ENCODE measurements at regions not wholly inside any gene's neighbourhood (a gene's known extent, or its start where the extent isn't known, plus 50 kb on each side); places are given as distances from the start of the nearest gene placed in this dataset.

GRCh38 chr13:97786510-97786909, 167.0 kb upstream of the IPO5 start:
- no peak for DNase-seq (ENCODE audit: low read depth)

GRCh38 chr13:97797553-97797952, 155.9 kb upstream of the IPO5 start:
- DNase-seq (ENCODE audit: low read depth) = no peak

GRCh38 chr13:97798171-97798821, 155.2 kb upstream of the IPO5 start:
- peak; percentile 64 for DNase-seq (ENCODE audit: low read depth)

GRCh38 chr13:97798836-97799235, 154.6 kb upstream of the IPO5 start:
- peak; percentile 79 for DNase-seq (ENCODE audit: low read depth)

GRCh38 chr13:97802213-97802612, 151.3 kb upstream of the IPO5 start:
- DNase-seq (ENCODE audit: low read depth) = no peak

GRCh38 chr13:97809576-97809975, 143.9 kb upstream of the IPO5 start:
- no peak for DNase-seq (ENCODE audit: low read depth)

GRCh38 chr13:97810152-97810551, 143.3 kb upstream of the IPO5 start:
- DNase-seq (ENCODE audit: low read depth) = peak; percentile 32

GRCh38 chr13:97822377-97822776, 131.1 kb upstream of the IPO5 start:
- DNase-seq (ENCODE audit: low read depth) = no peak

GRCh38 chr13:97826421-97827012, 127.0 kb upstream of the IPO5 start:
- no peak for DNase-seq (ENCODE audit: low read depth)

- no peak for DNase-seq (ENCODE audit: low read depth)
Observed at GRCh38 chr13:97834250-97834649, 119.2 kb upstream of the IPO5 start.

GRCh38 chr13:97843189-97843588, 110.3 kb upstream of the IPO5 start:
- DNase-seq (ENCODE audit: low read depth) = no peak

GRCh38 chr13:97844151-97844550, 109.3 kb upstream of the IPO5 start:
- no peak for DNase-seq (ENCODE audit: low read depth)

GRCh38 chr13:97848886-97849285, 104.6 kb upstream of the IPO5 start:
- DNase-seq (ENCODE audit: low read depth) = no peak

- DNase-seq (ENCODE audit: low read depth) = no peak
Observed at GRCh38 chr13:97849305-97849704, 104.2 kb upstream of the IPO5 start.

- no peak for DNase-seq (ENCODE audit: low read depth)
Observed at GRCh38 chr13:97851269-97851668, 102.2 kb upstream of the IPO5 start.

GRCh38 chr13:97852181-97852874, 101.1 kb upstream of the IPO5 start:
- DNase-seq (ENCODE audit: low read depth) = no peak

- no peak for DNase-seq (ENCODE audit: low read depth)
Observed at GRCh38 chr13:97853550-97853949, 99.9 kb upstream of the IPO5 start.

- DNase-seq (ENCODE audit: low read depth) = peak; percentile 79
Observed at GRCh38 chr13:97855570-97856303, 97.7 kb upstream of the IPO5 start.

- no peak for DNase-seq (ENCODE audit: low read depth)
Observed at GRCh38 chr13:97856304-97856675, 97.2 kb upstream of the IPO5 start.

- no peak for DNase-seq (ENCODE audit: low read depth)
Observed at GRCh38 chr13:97858161-97858560, 95.3 kb upstream of the IPO5 start.

- no peak for DNase-seq (ENCODE audit: low read depth)
Observed at GRCh38 chr13:97866346-97866745, 87.1 kb upstream of the IPO5 start.

GRCh38 chr13:97866751-97867150, 86.7 kb upstream of the IPO5 start:
- DNase-seq (ENCODE audit: low read depth) = no peak

GRCh38 chr13:97873398-97873797, 80.1 kb upstream of the IPO5 start:
- DNase-seq (ENCODE audit: low read depth) = no peak
